ENCODE measurements at regions not wholly inside any gene's neighbourhood (a gene's known extent, or its start where the extent isn't known, plus 50 kb on each side); places are given as distances from the start of the nearest gene placed in this dataset.

GRCh38 chr16:11484691-11485258, 101.9 kb downstream of the LITAF start:
- peaks cover 9% of the 10 kb centered on the region for H3K9me3 Mint-ChIP-seq (ENCODE audit: unreplicated experiment)

GRCh38 chr16:11485676-11486075, 101.0 kb downstream of the LITAF start:
- peaks cover 9% of the 10 kb centered on the region for H3K9me3 Mint-ChIP-seq (ENCODE audit: unreplicated experiment)
- H3K36me3 Mint-ChIP-seq (ENCODE audit: low read depth, unreplicated experiment), result peaks cover 7% of the 10 kb centered on the region

More at GRCh38 chr16:11484691-11485258, 101.9 kb downstream of the LITAF start:
- DNase-seq (ENCODE audit: low spot score), result peak; percentile 26
- no peak overlapping the region for H3K4me3 Mint-ChIP-seq (ENCODE audit: unreplicated experiment)
- H3K4me1 Mint-ChIP-seq (ENCODE audit: unreplicated experiment), result peaks cover 5% of the 10 kb centered on the region
- no peak overlapping the region for H3K27ac Mint-ChIP-seq (ENCODE audit: unreplicated experiment)
- peaks cover 3% of the 10 kb centered on the region for H3K27me3 Mint-ChIP-seq (ENCODE audit: unreplicated experiment)
- no peak for TF ChIP-seq CTCF (IDR thresholded peaks at IDR 0.05; ENCODE audit: unreplicated experiment)
- peaks cover 5% of the 10 kb centered on the region for H3K36me3 Mint-ChIP-seq (ENCODE audit: low read depth, unreplicated experiment)

DNA sequence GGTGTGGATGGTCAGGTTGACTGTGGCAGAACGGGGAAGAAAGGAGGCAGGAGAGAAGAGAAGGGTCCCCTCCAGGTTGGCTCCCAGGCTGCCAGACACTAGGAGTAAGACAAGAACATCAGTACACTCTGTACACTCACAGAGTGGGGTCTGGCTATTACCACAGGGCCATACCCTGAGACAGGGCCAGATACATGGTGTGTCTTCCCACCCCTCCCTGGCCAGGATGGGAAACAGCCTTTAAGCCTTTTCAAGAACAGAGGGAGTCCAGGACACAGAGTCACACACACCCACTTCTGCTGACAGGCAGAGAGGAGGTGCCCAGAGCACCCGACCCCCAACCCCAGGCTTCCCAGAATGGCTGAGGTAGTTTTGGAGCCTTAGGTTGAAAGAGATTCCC, 99.4 kb downstream of the LITAF start:
- Mint-ChIP-seq H3K27ac (ENCODE audit: unreplicated experiment) (no peak overlapping the region), H3K4me1 (ENCODE audit: unreplicated experiment) (peaks cover 5% of the 10 kb centered on the region), H3K9me3 (ENCODE audit: unreplicated experiment) (peaks cover 6% of the 10 kb centered on the region), H3K4me3 (ENCODE audit: unreplicated experiment) (no peak overlapping the region), H3K27me3 (ENCODE audit: unreplicated experiment) (peaks cover 8% of the 10 kb centered on the region), H3K36me3 (ENCODE audit: low read depth, unreplicated experiment) (peaks cover 13% of the 10 kb centered on the region)
- TF ChIP-seq CTCF (IDR thresholded peaks at IDR 0.05; ENCODE audit: unreplicated experiment), result no peak
- DNase-seq (ENCODE audit: low spot score), result no peak

More at GRCh38 chr16:11485676-11486075, 101.0 kb downstream of the LITAF start:
- peaks cover 5% of the 10 kb centered on the region for H3K4me1 Mint-ChIP-seq (ENCODE audit: unreplicated experiment)
- peaks cover 3% of the 10 kb centered on the region for H3K27me3 Mint-ChIP-seq (ENCODE audit: unreplicated experiment)
- H3K4me3 Mint-ChIP-seq (ENCODE audit: unreplicated experiment), result peak overlapping the region; percentile 6
- H3K27ac Mint-ChIP-seq (ENCODE audit: unreplicated experiment), result no peak overlapping the region
- no peak for TF ChIP-seq CTCF (IDR thresholded peaks at IDR 0.05; ENCODE audit: unreplicated experiment)
- DNase-seq (ENCODE audit: low spot score), result no peak

DNA sequence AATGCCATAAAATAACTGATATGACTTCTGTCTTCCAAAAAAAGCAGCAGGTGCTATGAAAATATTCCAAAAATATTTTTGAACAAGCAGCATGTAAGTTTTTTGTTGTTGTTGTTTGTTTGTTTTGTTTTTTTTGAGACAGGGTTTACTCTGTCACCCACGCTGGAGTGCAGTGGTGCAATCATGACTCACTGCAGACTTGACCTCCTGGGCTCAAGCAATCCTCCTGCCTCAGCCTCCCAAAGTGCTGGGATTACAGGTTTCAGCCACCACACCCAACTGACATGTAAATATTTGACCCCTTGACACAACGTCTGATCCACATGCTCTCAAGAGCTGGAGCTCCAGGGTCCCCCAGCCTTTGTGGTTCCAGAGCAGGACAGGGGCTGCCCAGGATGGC, 98.4 kb downstream of the LITAF start:
- Mint-ChIP-seq H3K27me3 (ENCODE audit: unreplicated experiment) (peaks cover 13% of the 10 kb centered on the region), H3K36me3 (ENCODE audit: low read depth, unreplicated experiment) (peaks cover 13% of the 10 kb centered on the region), H3K4me3 (ENCODE audit: unreplicated experiment) (no peak overlapping the region), H3K4me1 (ENCODE audit: unreplicated experiment) (peaks cover 5% of the 10 kb centered on the region), H3K27ac (ENCODE audit: unreplicated experiment) (no peak overlapping the region), H3K9me3 (ENCODE audit: unreplicated experiment) (peaks cover 4% of the 10 kb centered on the region)
- DNase-seq (ENCODE audit: low spot score), result no peak
- TF ChIP-seq CTCF (IDR thresholded peaks at IDR 0.05; ENCODE audit: unreplicated experiment), result no peak

DNA sequence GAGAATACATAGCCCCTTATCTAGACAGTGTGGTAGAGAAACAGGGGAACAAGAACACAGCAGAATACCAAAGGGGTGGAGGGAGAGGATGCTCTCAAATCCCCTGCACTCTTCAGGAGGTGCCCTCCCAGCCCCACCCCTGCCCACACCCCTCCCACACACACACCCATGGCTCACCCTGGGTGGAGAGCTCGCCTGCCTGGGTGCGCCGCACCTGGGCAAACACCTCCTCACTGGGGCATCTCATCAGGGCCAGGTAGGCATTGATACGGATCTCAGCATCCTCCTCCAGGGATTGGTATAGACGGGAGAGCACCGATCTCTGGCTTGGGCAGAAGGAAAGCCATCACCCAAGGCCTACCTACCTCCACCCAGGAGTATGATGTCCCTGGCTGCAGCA, 95.2 kb downstream of the LITAF start:
- DNase-seq (ENCODE audit: low spot score), result no peak
- Mint-ChIP-seq H3K27me3 (ENCODE audit: unreplicated experiment) (peaks cover 12% of the 10 kb centered on the region), H3K9me3 (ENCODE audit: unreplicated experiment) (no peaks in the 10 kb centered on the region), H3K4me1 (ENCODE audit: unreplicated experiment) (peaks cover 4% of the 10 kb centered on the region), H3K36me3 (ENCODE audit: low read depth, unreplicated experiment) (peaks cover 7% of the 10 kb centered on the region), H3K4me3 (ENCODE audit: unreplicated experiment) (no peak overlapping the region), H3K27ac (ENCODE audit: unreplicated experiment) (no peak overlapping the region)
- TF ChIP-seq CTCF (IDR thresholded peaks at IDR 0.05; ENCODE audit: unreplicated experiment), result no peak
